Stimulated activated CD4-positive, alpha-beta T cell treated with anti-CD3 and anti-CD28 coated beads, TNF-alpha, amount 100 ng/mL, for 48 hours (primary cell): ENCODE measurements at regions not wholly inside any gene's neighbourhood (a gene's known extent, or its start where the extent isn't known, plus 50 kb on each side); places are given as distances from the start of the nearest gene placed in this dataset.

Source experiments
- DNase-seq, 3 donors: peaks; one replicate each; pipeline ENCODE4 v3.0.0-alpha.2; 2020; ENCODE audit warnings: low read depth in 3 of 3

GRCh38 chr4:33296876-33297455 lies 2576.8 kb downstream of the PCDH7 start:
- no peak for DNase-seq

DNA sequence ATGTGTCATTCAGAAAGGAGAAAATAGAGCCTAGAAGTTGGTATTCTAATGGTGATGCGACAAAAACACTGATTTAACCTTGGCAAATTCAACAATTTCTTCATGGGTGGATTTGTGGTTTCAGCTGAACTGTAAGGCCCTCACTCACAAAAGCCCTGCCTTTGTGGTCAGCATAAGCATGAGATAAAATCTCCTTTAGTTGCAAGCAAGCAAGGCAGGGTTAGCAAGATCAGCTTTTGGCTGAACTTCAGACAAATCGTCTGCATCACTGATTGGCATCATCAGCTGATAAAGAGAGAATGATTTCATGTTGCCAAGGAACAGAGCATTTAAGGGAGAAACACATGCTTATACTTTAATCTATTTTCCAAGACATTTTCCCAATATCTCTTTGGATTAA lies 2582.2 kb downstream of the PCDH7 start:
- no peak for DNase-seq

- no peak for DNase-seq
Observed at GRCh38 chr4:33306131-33306530, 2586.0 kb downstream of the PCDH7 start.

GRCh38 chr4:33316033-33316432 lies 2595.9 kb downstream of the PCDH7 start:
- no peak for DNase-seq

GRCh38 chr4:33316578-33316977 lies 2596.4 kb downstream of the PCDH7 start:
- no peak for DNase-seq

GRCh38 chr4:33323393-33323792 lies 2603.2 kb downstream of the PCDH7 start:
- no peak for DNase-seq

DNA sequence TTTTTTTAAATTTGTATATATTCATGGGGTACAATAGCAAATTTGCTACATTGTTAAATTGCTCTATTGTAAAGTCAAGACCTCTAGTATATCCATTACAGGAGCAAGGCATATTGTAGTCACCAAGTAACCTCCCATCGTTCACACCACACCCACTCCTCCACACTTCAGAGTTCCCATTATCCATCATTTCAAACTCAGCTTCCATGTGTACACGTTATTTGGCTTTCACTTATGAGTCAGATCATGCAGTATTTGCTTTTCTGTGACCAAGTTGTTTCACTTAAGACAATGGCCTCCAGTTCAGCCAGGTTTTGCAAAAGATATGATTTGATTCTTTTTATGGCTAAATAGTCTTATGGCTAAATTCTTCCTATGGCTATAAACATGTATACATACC lies 2614.2 kb downstream of the PCDH7 start:
- DNase-seq = no peak

DNA sequence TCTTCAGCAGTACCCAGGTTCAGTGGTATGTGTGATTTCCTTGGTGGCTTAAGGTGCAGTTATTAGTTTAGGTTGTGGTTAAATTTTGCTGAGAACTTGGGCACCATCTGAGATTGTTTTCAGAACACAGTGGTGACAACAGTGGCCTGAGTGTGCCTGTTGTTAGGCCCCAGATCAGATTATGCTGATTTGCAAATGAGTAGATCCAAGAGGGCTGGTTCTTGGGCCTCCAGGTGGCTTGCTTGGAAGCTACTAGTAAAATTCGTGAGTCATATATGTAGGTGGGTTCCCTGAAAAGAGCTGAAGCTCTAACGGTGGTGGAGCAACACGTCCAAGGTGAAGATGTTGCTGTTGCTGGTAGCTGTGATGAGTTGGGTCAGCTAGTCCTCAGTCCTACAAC lies 2619.6 kb downstream of the PCDH7 start:
- DNase-seq = no peak

DNA sequence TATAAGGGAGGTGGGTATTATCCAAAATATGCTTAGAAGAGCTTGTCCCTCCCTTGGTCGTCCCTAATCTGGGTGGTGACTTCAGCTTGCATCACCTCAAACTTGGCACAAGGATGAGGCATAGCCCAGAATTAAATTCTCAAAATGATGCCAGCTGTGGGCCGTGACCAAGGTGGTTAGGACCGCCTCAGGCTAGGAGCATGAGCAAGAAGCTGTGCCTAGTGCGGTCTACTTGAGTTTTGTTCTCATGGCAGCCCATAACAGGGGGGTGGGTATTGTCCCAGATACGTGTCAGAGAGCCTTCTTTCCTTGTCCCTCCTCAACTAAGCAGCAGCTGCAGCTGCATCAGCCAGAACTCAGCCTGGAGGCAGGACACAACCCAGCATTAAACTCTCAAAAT lies 2620.0 kb downstream of the PCDH7 start:
- DNase-seq = no peak

DNA sequence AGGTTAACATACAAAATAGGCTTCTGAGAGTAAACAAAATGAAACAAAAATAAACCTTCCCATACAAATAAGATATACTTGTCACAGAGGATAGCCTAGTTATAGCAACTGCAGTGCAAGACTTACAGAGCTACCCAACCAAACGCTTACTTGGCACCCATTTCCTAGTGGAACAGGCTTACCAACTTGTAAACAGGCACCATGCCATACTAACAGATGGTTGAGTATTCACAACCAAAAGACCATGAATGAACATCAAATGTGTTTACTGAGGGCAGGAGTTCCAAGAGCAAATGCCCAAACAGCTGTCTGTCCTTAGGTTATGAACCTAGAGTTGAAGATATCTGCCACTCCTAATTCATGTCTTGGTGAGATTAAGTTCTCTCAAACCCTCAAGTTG lies 2629.2 kb downstream of the PCDH7 start:
- no peak for DNase-seq

GRCh38 chr4:33357121-33357520 lies 2637.0 kb downstream of the PCDH7 start:
- DNase-seq = no peak

DNA sequence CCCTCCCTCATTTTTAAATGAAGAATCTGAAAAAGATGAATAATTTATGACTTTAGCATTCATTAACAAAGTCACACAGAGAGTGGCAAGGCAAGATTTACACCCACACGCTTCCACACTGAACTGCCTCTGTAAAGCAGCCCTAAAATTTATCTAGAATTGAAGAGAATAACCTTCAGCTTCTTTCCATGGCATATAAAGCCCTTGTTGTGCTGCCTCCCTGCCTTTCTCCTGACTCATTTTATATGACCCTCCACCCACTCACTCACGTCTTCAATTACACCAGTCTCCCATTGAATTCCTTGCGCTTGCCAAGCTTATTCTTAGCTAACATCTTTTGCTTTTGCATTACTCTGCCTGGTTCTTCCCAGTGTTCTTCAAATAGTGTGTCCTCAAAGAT lies 2649.3 kb downstream of the PCDH7 start:
- DNase-seq = no peak

- DNase-seq = no peak
Observed at GRCh38 chr4:33381816-33382215, 2661.6 kb downstream of the PCDH7 start.

DNA sequence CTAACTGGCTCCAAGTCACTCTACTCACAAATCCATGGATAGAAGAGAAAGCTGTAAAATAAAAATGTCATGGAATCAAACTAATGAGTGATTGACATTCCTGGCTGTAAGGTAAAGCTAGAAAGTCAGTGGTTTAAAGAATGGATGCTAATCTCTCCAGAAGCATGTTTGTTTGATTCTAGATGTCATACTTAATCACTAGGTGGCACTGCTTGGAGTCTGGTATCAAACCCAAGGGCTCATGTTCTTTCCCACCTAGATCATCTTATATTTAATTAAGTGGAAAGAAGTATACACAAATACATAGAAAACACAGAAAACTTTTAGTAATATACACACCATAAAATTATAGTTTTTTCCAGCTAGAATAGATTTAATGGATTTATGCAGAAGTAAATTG lies 2666.6 kb downstream of the PCDH7 start:
- DNase-seq = no peak

GRCh38 chr4:33390976-33391375 lies 2670.8 kb downstream of the PCDH7 start:
- DNase-seq = no peak

GRCh38 chr4:33395731-33396485 lies 2675.7 kb downstream of the PCDH7 start:
- no peak for DNase-seq

DNA sequence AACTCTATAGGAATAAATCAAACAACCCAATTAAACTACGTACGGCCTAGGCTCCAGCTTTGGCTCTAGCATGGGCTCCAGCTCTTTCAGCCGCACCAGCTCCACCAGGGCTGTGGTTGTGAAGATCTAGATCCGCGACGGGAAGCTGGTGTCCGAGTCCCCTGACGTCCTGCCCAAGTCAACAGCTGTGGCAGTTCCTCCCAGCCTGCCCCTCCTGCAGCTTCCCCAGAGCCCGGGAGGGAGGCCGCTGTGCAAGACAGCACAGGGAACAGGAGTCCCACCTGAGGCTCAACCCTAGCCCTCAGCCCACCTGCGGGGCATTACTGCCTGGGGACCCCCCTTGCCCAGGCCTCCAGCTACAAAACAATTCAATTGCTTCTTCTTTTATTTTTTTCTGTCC lies 2680.3 kb downstream of the PCDH7 start:
- no peak for DNase-seq

DNA sequence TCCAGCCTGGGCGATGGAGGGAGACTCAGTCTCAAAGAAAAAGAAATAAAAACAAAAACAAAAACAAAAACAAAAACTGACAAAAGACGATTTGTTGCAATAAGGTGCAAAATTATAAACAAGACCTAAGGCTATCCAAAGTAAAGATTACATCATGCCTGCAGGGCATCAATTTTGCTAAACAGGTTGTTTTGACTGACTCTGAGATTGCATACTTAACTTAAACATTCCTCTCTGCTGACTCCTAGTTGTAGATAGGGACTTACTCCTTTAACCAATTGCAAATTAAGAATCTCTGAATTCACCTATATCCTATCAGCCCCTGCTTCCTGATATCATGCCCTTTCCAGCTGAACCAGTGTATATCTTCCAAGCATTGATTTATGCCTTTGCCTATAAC lies 2687.3 kb downstream of the PCDH7 start:
- DNase-seq = no peak

DNA sequence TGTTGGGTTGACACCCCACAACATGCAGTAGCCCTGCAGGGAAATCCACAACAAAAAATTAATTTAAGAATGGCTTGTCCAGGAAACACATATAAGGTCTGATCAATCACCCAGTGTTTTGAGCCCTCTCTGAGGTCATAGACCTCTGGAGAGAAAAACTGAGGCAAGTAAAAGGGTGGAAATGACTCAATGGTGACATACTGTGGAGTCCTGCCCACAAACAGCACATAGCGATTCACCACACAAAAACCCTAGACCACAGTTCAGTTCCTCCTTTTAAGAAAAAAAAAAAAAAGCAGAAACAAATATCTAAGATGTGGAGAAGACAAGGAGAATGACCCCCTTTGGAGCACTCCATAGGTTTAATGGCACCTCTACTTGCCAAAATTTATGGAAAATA lies 2691.0 kb downstream of the PCDH7 start:
- no peak for DNase-seq

- no peak for DNase-seq
Observed at GRCh38 chr4:33421887-33422286, 2701.7 kb downstream of the PCDH7 start.

GRCh38 chr4:33422656-33423055 lies 2702.5 kb downstream of the PCDH7 start:
- DNase-seq = no peak

- no peak for DNase-seq
Observed at GRCh38 chr4:33425936-33426335, 2705.8 kb downstream of the PCDH7 start.

DNA sequence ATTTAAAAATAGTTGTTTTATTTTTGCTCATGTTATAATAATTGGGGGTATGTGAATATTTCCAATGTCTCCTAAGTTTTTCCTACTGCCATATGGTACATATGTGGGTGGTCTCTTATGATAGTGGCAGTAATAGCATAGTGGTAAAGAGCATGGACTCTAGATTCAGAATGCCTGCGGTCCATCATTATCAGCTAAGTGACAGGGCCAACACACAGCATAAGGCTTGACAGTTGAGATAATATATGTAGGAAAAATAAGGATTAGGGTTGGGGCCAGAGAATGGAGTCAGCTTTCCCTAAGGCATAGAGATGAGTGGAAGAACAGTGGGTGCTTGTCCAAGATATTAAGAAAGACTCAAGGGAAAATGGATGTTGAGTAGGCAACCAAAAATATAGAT lies 2707.5 kb downstream of the PCDH7 start:
- no peak for DNase-seq

DNA sequence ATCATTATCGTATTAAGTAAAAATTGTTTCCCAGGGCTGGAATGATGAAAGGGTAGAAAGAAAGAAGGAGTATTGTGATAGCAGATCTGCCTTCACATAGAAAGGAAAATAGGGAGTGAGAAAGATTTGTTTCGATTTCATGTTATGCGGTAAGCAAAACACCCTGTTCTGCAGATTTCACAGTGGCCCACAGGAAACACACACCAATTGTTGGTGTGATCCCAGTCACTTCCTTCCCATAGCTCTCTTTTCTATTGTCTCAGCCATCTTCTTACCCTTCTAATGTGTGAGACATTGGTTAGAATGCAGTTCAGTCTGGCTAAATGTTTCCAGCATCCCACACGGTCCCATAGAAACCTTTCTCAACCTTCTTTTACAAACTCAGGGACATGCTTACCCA lies 2709.8 kb downstream of the PCDH7 start:
- no peak for DNase-seq
